SK-N-SH (cell line): ENCODE measurements at regions not wholly inside any gene's neighbourhood (a gene's known extent, or its start where the extent isn't known, plus 50 kb on each side); places are given as distances from the start of the nearest gene placed in this dataset.

Experiments used
- EP300 ChIP-seq, 2 experiments: IDR thresholded peaks; 2 replicates each; pipeline versions ENCODE4 v1.4.0 to v1.6.1; 2012; ENCODE audit warnings: borderline replicate concordance in 1 of 2, low read depth in 1 of 2, low read length in 1 of 2
- USF1 ChIP-seq: IDR thresholded peaks from 2 replicates; pipeline ENCODE4 v1.4.0; 2012; ENCODE audit warnings: low read depth, borderline replicate concordance

- TF ChIP-seq EP300 (IDR thresholded peaks at IDR 0.05; ENCODE audit: borderline replicate concordance in 1 of 2, low read depth in 1 of 2, low read length in 1 of 2) (no peak), USF1 (no peak)
Observed at GRCh38 chr22:23419931-23420330, 160.2 kb downstream of the IGLL1 start.
